Loucy (cell line): ENCODE measurements at regions not wholly inside any gene's neighbourhood (a gene's known extent, or its start where the extent isn't known, plus 50 kb on each side); places are given as distances from the start of the nearest gene placed in this dataset.

Source experiments
- H2AFZ ChIP-seq: fragments of 200-600 bp; sonication (generic); 2 replicates; pipeline ENCODE4 v1.6.0; 2016; ENCODE audit warnings: antibody characterized with exemption, mild to moderate bottlenecking, low read length, moderate library complexity
- H3F3A ChIP-seq: fragments of 200-600 bp; 2 replicates; pipeline ENCODE4 v1.6.0; 2016; ENCODE audit warnings: antibody characterized with exemption, low read depth, mild to moderate bottlenecking
- H3K27me3 ChIP-seq: fragments of 200-600 bp; sonication (generic); 2 replicates; pipeline ENCODE4 v1.6.1; 2014; ENCODE audit warnings: low read length, mild to moderate bottlenecking; ENCODE audit not compliant: insufficient read depth, poor library complexity, severe bottlenecking
- H3K36me3 ChIP-seq: fragments of 200-600 bp; sonication (generic); 2 replicates; pipeline ENCODE4 v1.6.1; 2016; ENCODE audit warnings: low read length; ENCODE audit not compliant: insufficient read depth
- H3K4me1 ChIP-seq: fragments of 200-600 bp; sonication (generic); 2 replicates; pipeline ENCODE4 v1.5.1; 2014; ENCODE audit warnings: low read length, mild to moderate bottlenecking; ENCODE audit not compliant: insufficient read depth, poor library complexity, severe bottlenecking
- H3K4me2 ChIP-seq: fragments of 200-600 bp; sonication (generic); 2 replicates; pipeline ENCODE4 v1.6.0; 2014; ENCODE audit warnings: antibody characterized with exemption, low read length, low read depth, mild to moderate bottlenecking; ENCODE audit not compliant: poor library complexity, severe bottlenecking
- H3K4me3 ChIP-seq: fragments of 200-600 bp; sonication (generic); 2 replicates; pipeline ENCODE4 v1.5.1; 2014; ENCODE audit warnings: low read length, mild to moderate bottlenecking, mixed read lengths; ENCODE audit not compliant: poor library complexity, severe bottlenecking
- H3K79me2 ChIP-seq: fragments of 200-600 bp; sonication (generic); 2 replicates; pipeline ENCODE4 v1.6.1; 2014; ENCODE audit warnings: low read length; ENCODE audit not compliant: insufficient read depth
- H3K9ac ChIP-seq: fragments of 200-600 bp; sonication (generic); 2 replicates; pipeline ENCODE4 v1.6.0; 2014; ENCODE audit warnings: mild to moderate bottlenecking, low read depth, low read length, moderate library complexity; ENCODE audit not compliant: poor library complexity, severe bottlenecking
- H3K9me2 ChIP-seq: fragments of 200-600 bp; sonication (generic); replicated peaks from 2 replicates; pipeline ENCODE4 v1.6.1; 2016; ENCODE audit warnings: low read depth, low read length, mixed read lengths
- H3K9me3 ChIP-seq: fragments of 200-600 bp; sonication (generic); 2 replicates; pipeline ENCODE4 v1.6.1; 2014; ENCODE audit warnings: mild to moderate bottlenecking, antibody characterized with exemption, low read length, low read depth; ENCODE audit not compliant: insufficient read depth
- H4K20me1 ChIP-seq: fragments of 200-600 bp; sonication (generic); 2 replicates; pipeline ENCODE4 v1.6.0; 2014; ENCODE audit warnings: antibody characterized with exemption, low read length, mild to moderate bottlenecking; ENCODE audit not compliant: insufficient read depth, poor library complexity, severe bottlenecking
- EZH2phosphoT487 ChIP-seq: fragments of 200-600 bp; IDR thresholded peaks from 2 replicates; pipeline ENCODE4 v1.6.1; 2018; ENCODE audit warnings: antibody characterized with exemption, mild to moderate bottlenecking, moderate library complexity, borderline replicate concordance
- TF ChIP-seq, protein P1 (sequence below): fragments of 200-600 bp; sonication (generic); conservative IDR thresholded peaks from 2 replicates; pipeline ENCODE4 v1.5.1; 2014; ENCODE audit warnings: mild to moderate bottlenecking, antibody characterized with exemption, low read length

DNA sequence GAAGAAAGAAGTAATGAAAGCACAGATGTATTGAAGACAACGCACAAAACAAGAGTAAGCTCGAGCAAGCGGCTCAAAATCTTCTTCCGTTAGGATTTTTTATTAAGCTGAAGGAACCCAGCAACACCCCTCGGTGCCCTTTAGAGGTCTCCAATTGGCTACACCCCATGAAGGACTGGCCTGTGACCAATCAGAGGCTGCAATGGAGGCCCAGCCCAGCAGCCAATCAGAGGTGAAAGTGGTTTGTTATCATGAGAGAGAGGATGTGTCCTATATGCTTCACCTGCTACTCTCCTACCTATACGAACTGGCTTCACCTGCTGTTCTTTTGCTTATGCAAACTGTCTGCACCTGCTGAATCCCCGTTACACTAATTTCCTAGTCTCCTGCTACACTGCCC, 358.8 kb downstream of the C12orf50 start:
- no peak overlapping the region for H3K9ac ChIP-seq
- no peak overlapping the region for H2AFZ ChIP-seq
- no peaks in the 10 kb centered on the region for H3F3A ChIP-seq
- no peaks in the 10 kb centered on the region for H3K9me2 ChIP-seq
- H3K36me3 ChIP-seq, result no peaks in the 10 kb centered on the region
- H3K79me2 ChIP-seq, result no peaks in the 10 kb centered on the region
- H3K9me3 ChIP-seq, result no peaks in the 10 kb centered on the region
- no peaks in the 10 kb centered on the region for H3K4me1 ChIP-seq
- H3K27me3 ChIP-seq, result no peaks in the 10 kb centered on the region
- TF ChIP-seq, protein P1, sequence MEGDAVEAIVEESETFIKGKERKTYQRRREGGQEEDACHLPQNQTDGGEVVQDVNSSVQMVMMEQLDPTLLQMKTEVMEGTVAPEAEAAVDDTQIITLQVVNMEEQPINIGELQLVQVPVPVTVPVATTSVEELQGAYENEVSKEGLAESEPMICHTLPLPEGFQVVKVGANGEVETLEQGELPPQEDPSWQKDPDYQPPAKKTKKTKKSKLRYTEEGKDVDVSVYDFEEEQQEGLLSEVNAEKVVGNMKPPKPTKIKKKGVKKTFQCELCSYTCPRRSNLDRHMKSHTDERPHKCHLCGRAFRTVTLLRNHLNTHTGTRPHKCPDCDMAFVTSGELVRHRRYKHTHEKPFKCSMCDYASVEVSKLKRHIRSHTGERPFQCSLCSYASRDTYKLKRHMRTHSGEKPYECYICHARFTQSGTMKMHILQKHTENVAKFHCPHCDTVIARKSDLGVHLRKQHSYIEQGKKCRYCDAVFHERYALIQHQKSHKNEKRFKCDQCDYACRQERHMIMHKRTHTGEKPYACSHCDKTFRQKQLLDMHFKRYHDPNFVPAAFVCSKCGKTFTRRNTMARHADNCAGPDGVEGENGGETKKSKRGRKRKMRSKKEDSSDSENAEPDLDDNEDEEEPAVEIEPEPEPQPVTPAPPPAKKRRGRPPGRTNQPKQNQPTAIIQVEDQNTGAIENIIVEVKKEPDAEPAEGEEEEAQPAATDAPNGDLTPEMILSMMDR, result no peak
- no peak for TF ChIP-seq EZH2phosphoT487
- no peak overlapping the region for H3K4me2 ChIP-seq
- no peaks in the 10 kb centered on the region for H4K20me1 ChIP-seq
- H3K4me3 ChIP-seq, result no peak overlapping the region

DNA sequence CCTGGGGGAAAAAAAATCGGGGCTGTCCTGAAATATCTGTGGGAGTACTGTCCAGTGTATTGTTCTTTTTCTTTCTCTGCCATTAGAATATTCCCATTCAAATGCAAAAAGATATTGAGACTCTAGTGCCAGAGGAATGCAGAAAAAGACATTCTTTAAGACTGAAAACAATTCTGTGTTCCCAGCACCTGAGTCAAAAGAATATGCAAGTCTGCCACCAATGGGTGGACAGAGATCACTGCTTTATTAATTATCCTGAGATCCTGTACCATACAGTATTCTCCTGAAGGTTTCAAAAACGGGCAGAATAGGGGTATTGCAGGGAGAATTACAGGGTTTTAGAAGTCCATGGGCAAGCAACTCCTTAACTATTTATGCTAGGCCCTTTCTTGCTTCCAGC, 361.8 kb downstream of the C12orf50 start:
- peaks cover 2% of the 10 kb centered on the region for H3K4me1 ChIP-seq
- no peaks in the 10 kb centered on the region for H3K9me3 ChIP-seq
- H3K4me3 ChIP-seq, result no peak overlapping the region

DNA sequence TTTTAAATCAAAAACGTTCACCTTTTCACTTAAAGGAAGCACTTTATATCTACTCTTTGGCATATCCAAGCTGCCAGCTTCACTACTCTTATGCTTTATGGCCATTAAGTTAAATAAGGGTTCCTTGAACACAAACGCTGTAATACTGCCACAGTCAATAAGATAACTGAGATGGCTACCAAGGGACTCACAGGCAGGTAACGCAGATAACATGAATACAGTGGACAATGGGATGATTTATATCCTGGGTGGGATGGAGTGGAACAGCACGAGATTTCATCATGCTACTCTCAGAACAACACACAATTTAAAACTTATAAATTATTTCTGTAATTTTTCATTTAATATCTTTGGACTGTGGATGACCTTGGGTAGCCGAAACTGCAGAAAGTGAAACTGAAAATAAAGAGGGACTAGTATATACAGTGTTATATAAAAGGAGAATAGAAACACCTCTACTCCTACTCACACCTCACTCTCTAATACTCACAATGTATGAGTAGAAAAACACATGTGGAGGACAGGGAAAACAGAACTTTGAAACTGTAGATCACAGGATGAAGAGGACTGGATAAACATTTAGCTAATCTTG, 367.3 kb downstream of the C12orf50 start:
- Histone ChIP-seq H3K4me2 (peak overlapping the region; percentile 73), H3K9me2 (no peaks in the 10 kb centered on the region), H3K36me3 (no peaks in the 10 kb centered on the region), H3F3A (no peaks in the 10 kb centered on the region), H3K4me1 (peaks cover 10% of the 10 kb centered on the region), H2AFZ (peak overlapping the region; percentile 90), H3K27me3 (no peaks in the 10 kb centered on the region), H3K4me3 (peak overlapping the region; percentile 70), H4K20me1 (no peaks in the 10 kb centered on the region), H3K9me3 (no peaks in the 10 kb centered on the region), H3K79me2 (no peaks in the 10 kb centered on the region), H3K9ac (peak overlapping the region; percentile 50)
- no peak for TF ChIP-seq EZH2phosphoT487
- TF ChIP-seq, protein P1, result no peak

More for the DNA sequence above, 361.8 kb downstream of the C12orf50 start:
- TF ChIP-seq, protein P1, result peak; percentile 59
- TF ChIP-seq EZH2phosphoT487, result no peak
- Histone ChIP-seq H4K20me1 (no peaks in the 10 kb centered on the region), H3K79me2 (no peaks in the 10 kb centered on the region), H2AFZ (no peak overlapping the region), H3F3A (no peaks in the 10 kb centered on the region), H3K27me3 (no peaks in the 10 kb centered on the region), H3K4me2 (no peak overlapping the region), H3K36me3 (no peaks in the 10 kb centered on the region), H3K9ac (no peak overlapping the region), H3K9me2 (no peaks in the 10 kb centered on the region)
